ENCODE measurements at regions not wholly inside any gene's neighbourhood (a gene's known extent, or its start where the extent isn't known, plus 50 kb on each side); places are given as distances from the start of the nearest gene placed in this dataset.

GRCh38 chr2:212929971-212930370, 221.4 kb downstream of the IKZF2 start:
- H3K4me3 Mint-ChIP-seq, result no peak overlapping the region
- H3K4me1 Mint-ChIP-seq, result no peaks in the 10 kb centered on the region
- H3K36me3 Mint-ChIP-seq (ENCODE audit: low read depth), result no peaks in the 10 kb centered on the region
- DNase-seq, result no peak
- TF ChIP-seq CTCF (IDR thresholded peaks at IDR 0.05), result no peak
- peaks cover 1% of the 10 kb centered on the region for H3K9me3 Mint-ChIP-seq
- peak overlapping the region; percentile 63 for H3K27ac Mint-ChIP-seq
- H3K27me3 Mint-ChIP-seq (ENCODE audit: low read depth, poor library complexity), result peaks cover 6% of the 10 kb centered on the region

- TF ChIP-seq CTCF (IDR thresholded peaks at IDR 0.05), result no peak
- Mint-ChIP-seq H3K27me3 (ENCODE audit: low read depth, poor library complexity) (peaks cover 5% of the 10 kb centered on the region), H3K4me3 (no peak overlapping the region), H3K9me3 (peaks cover 4% of the 10 kb centered on the region), H3K36me3 (ENCODE audit: low read depth) (no peaks in the 10 kb centered on the region), H3K27ac (no peak overlapping the region), H3K4me1 (no peaks in the 10 kb centered on the region)
- no peak for DNase-seq
These were observed 222.3 kb downstream of the IKZF2 start for GRCh38 chr2:212929116-212929515.

GRCh38 chr2:212928681-212929080, 222.7 kb downstream of the IKZF2 start:
- no peaks in the 10 kb centered on the region for H3K4me1 Mint-ChIP-seq
- no peak for DNase-seq
- H3K4me3 Mint-ChIP-seq, result no peak overlapping the region
- H3K27me3 Mint-ChIP-seq (ENCODE audit: low read depth, poor library complexity), result peaks cover 4% of the 10 kb centered on the region
- no peaks in the 10 kb centered on the region for H3K36me3 Mint-ChIP-seq (ENCODE audit: low read depth)
- peaks cover 4% of the 10 kb centered on the region for H3K9me3 Mint-ChIP-seq
- H3K27ac Mint-ChIP-seq, result peak overlapping the region; percentile 2
- no peak for TF ChIP-seq CTCF (IDR thresholded peaks at IDR 0.05)

- no peaks in the 10 kb centered on the region for H3K4me1 Mint-ChIP-seq
- no peak for TF ChIP-seq CTCF (IDR thresholded peaks at IDR 0.05)
- no peaks in the 10 kb centered on the region for H3K36me3 Mint-ChIP-seq (ENCODE audit: low read depth)
- no peak overlapping the region for H3K4me3 Mint-ChIP-seq
- H3K27ac Mint-ChIP-seq, result no peak overlapping the region
- peaks cover 4% of the 10 kb centered on the region for H3K9me3 Mint-ChIP-seq
- H3K27me3 Mint-ChIP-seq (ENCODE audit: low read depth, poor library complexity), result peaks cover 4% of the 10 kb centered on the region
- DNase-seq, result no peak
These were observed 224.5 kb downstream of the IKZF2 start for GRCh38 chr2:212926940-212927339.

GRCh38 chr2:212923393-212923792, 228.0 kb downstream of the IKZF2 start:
- Mint-ChIP-seq H3K4me1 (peaks cover 6% of the 10 kb centered on the region), H3K27ac (no peak overlapping the region), H3K36me3 (ENCODE audit: low read depth) (no peaks in the 10 kb centered on the region), H3K9me3 (peaks cover 4% of the 10 kb centered on the region), H3K27me3 (ENCODE audit: low read depth, poor library complexity) (peaks cover 4% of the 10 kb centered on the region), H3K4me3 (no peak overlapping the region)
- DNase-seq, result no peak
- TF ChIP-seq CTCF (IDR thresholded peaks at IDR 0.05), result no peak

GRCh38 chr2:212922701-212923100, 228.7 kb downstream of the IKZF2 start:
- H3K4me1 Mint-ChIP-seq, result peaks cover 6% of the 10 kb centered on the region
- H3K27ac Mint-ChIP-seq, result no peak overlapping the region
- H3K36me3 Mint-ChIP-seq (ENCODE audit: low read depth), result no peaks in the 10 kb centered on the region
- DNase-seq, result no peak
- H3K4me3 Mint-ChIP-seq, result no peak overlapping the region
- TF ChIP-seq CTCF (IDR thresholded peaks at IDR 0.05), result no peak
- H3K9me3 Mint-ChIP-seq, result peaks cover 4% of the 10 kb centered on the region
- H3K27me3 Mint-ChIP-seq (ENCODE audit: low read depth, poor library complexity), result peaks cover 4% of the 10 kb centered on the region

Data from nephron progenitor cell (in vitro differentiated cells).